ENCODE measurements at regions not wholly inside any gene's neighbourhood (a gene's known extent, or its start where the extent isn't known, plus 50 kb on each side); places are given as distances from the start of the nearest gene placed in this dataset.

GRCh38 chr11:8803973-8804372 lies 107.0 kb upstream of the AKIP1 start:
- no peak for TF ChIP-seq TAF1 (IDR thresholded peaks at IDR 0.05; ENCODE audit: borderline replicate concordance, low read depth, low read length)
- TF ChIP-seq CTCF (IDR thresholded peaks at IDR 0.05): no peak
